PC-9 (cell line): ENCODE measurements at regions not wholly inside any gene's neighbourhood (a gene's known extent, or its start where the extent isn't known, plus 50 kb on each side); places are given as distances from the start of the nearest gene placed in this dataset.

Source experiments
- BruUV-seq: library from RNA; stranded (reverse); fragments of 400-500 nt; replicated peaks from 2 replicates; lab custom pipeline; 2021; lab: Mats Ljungman, UMichigan
- CTCF ChIA-PET: fragments of 300-600 bp; sonication (Branson Sonifier 250); formaldehyde crosslinking; loops from one replicate; lab custom pipeline; 2022; ENCODE audit warnings: antibody characterized with exemption; lab: Charles Lee
- POLR2A ChIA-PET: fragments of 300-600 bp; sonication (Branson Sonifier 250); formaldehyde crosslinking; loops from one replicate; lab custom pipeline; 2022; ENCODE audit warnings: antibody characterized with exemption; ENCODE audit not compliant: unreplicated experiment; lab: Charles Lee
- DNase-seq, 2 experiments: peaks; one replicate each; pipeline versions ENCODE4 v3.0.0 to v3.0.0-alpha.2; 2015 to 2022; ENCODE audit warnings: mixed read lengths in 1 of 2
- H2AFZ ChIP-seq: fragments of 200-600 bp; sonication (generic); 2 replicates; pipeline ENCODE4 v1.8.1; 2017; ENCODE audit warnings: antibody characterized with exemption
- H3F3A ChIP-seq: fragments of 200-600 bp; sonication (generic); 2 replicates; pipeline ENCODE4 v1.8.1; 2017; ENCODE audit warnings: antibody characterized with exemption, mild to moderate bottlenecking, low read depth; ENCODE audit not compliant: insufficient read depth
- H3K27ac ChIP-seq: fragments of 200-600 bp; sonication (generic); 2 replicates; pipeline ENCODE4 v1.6.1; 2016; ENCODE audit warnings: mixed run types
- H3K27me3 ChIP-seq: fragments of 200-600 bp; sonication (generic); 2 replicates; pipeline ENCODE4 v1.6.1; 2016; ENCODE audit warnings: low read depth, mixed run types; ENCODE audit not compliant: insufficient read depth
- H3K36me3 ChIP-seq: fragments of 200-600 bp; sonication (generic); 2 replicates; pipeline ENCODE4 v1.6.1; 2016; ENCODE audit warnings: low read depth, mixed run types
- H3K4me1 ChIP-seq: fragments of 200-600 bp; sonication (generic); replicated peaks from 2 replicates; pipeline ENCODE4 v1.6.1; 2016; ENCODE audit warnings: mixed run types; ENCODE audit not compliant: insufficient read depth
- H3K4me2 ChIP-seq: fragments of 200-600 bp; sonication (generic); 2 replicates; pipeline ENCODE4 v1.6.1; 2017; ENCODE audit warnings: mixed run types
- H3K4me3 ChIP-seq: fragments of 200-600 bp; sonication (generic); 2 replicates; pipeline ENCODE4 v1.6.1; 2016; ENCODE audit warnings: mixed run types
- H3K79me2 ChIP-seq: fragments of 200-600 bp; sonication (generic); 2 replicates; pipeline ENCODE4 v1.6.1; 2017; ENCODE audit warnings: low read depth, mixed run types
- H3K9me2 ChIP-seq: fragments of 200-600 bp; sonication (generic); 2 replicates; pipeline ENCODE4 v1.8.1; 2017; ENCODE audit warnings: mild to moderate bottlenecking; ENCODE audit not compliant: insufficient read depth
- H3K9me3 ChIP-seq: fragments of 200-600 bp; sonication (generic); 2 replicates; pipeline ENCODE4 v1.8.1; 2016; ENCODE audit warnings: low read depth; ENCODE audit not compliant: insufficient read depth
- H4K20me1 ChIP-seq: fragments of 200-600 bp; sonication (generic); 2 replicates; pipeline ENCODE4 v1.8.1; 2017; ENCODE audit not compliant: insufficient read depth
- CTCF ChIP-seq: fragments of 200-600 bp; sonication (generic); conservative IDR thresholded peaks from 2 replicates; pipeline ENCODE4 v1.6.1; 2017; ENCODE audit warnings: mixed run types, antibody characterized with exemption, mild to moderate bottlenecking, moderate library complexity
- EZH2 ChIP-seq: fragments of 200-600 bp; sonication (generic); IDR thresholded peaks from 2 replicates; pipeline ENCODE4 v1.8.0; 2017; ENCODE audit warnings: antibody characterized with exemption, low read depth
- intact Hi-C: fragments of 100-400 bp; cut with micrococcal nuclease; formaldehyde crosslinking; loops from one replicate; pipeline ENCODE4 v1.10.0; 2022; ENCODE audit not compliant: unreplicated experiment

- peak in 1 of 2 experiments; percentile 55 for DNase-seq
- Histone ChIP-seq H3K27ac (no peak overlapping the region), H2AFZ (no peak overlapping the region), H3K4me3 (no peak overlapping the region), H3K27me3 (no peaks in the 10 kb centered on the region), H4K20me1 (no peaks in the 10 kb centered on the region), H3K9me2 (no peaks in the 10 kb centered on the region), H3K4me2 (no peak overlapping the region), H3K36me3 (no peaks in the 10 kb centered on the region), H3K4me1 (peaks cover 4% of the 10 kb centered on the region), H3K9me3 (no peaks in the 10 kb centered on the region), H3F3A (peaks cover 3% of the 10 kb centered on the region; the same call in 1 of the 2 replicates), H3K79me2 (no peaks in the 10 kb centered on the region)
- no TSS peak for BruUV-seq
- CTCF ChIA-PET, result no interaction called here
- intact Hi-C loops, result no loop called here
- no peak for TF ChIP-seq CTCF
- TF ChIP-seq EZH2, result no peak
- POLR2A ChIA-PET, result interaction anchor here (0.6 kb wide), 1 partner anchor 411 kb away, joined by 4 read pairs; no protein-coding TSS in a partner anchor
These were observed 436.6 kb downstream of the IRS1 start for GRCh38 chr2:226362980-226363379.

GRCh38 chr2:226360658-226361057 lies 439.0 kb downstream of the IRS1 start:
- Histone ChIP-seq H3K36me3 (no peaks in the 10 kb centered on the region), H3K9me3 (no peaks in the 10 kb centered on the region), H3K79me2 (no peaks in the 10 kb centered on the region), H3K4me3 (no peak overlapping the region), H3K4me1 (peaks cover 4% of the 10 kb centered on the region), H4K20me1 (no peaks in the 10 kb centered on the region), H3K4me2 (no peak overlapping the region), H3K27ac (no peak overlapping the region), H3F3A (peaks cover 3% of the 10 kb centered on the region; the same call in 1 of the 2 replicates), H3K9me2 (no peaks in the 10 kb centered on the region), H3K27me3 (no peaks in the 10 kb centered on the region), H2AFZ (no peak overlapping the region)
- TF ChIP-seq EZH2 (no peak), CTCF (no peak)
- ChIA-PET POLR2A (interaction anchor here (0.6 kb wide), 1 partner anchor 54 kb away, joined by 4 read pairs; no protein-coding TSS in a partner anchor), CTCF (interaction anchor here (0.6 kb wide), 1 partner anchor 442 kb away, joined by 6 read pairs; no protein-coding TSS in a partner anchor)
- intact Hi-C loops, result no loop called here
- BruUV-seq, result no TSS peak
- no peak for DNase-seq

GRCh38 chr2:226358688-226359087 lies 440.9 kb downstream of the IRS1 start:
- Histone ChIP-seq H3K27ac (no peak overlapping the region), H3K36me3 (no peaks in the 10 kb centered on the region), H4K20me1 (no peaks in the 10 kb centered on the region), H3K4me1 (peaks cover 4% of the 10 kb centered on the region), H3K9me3 (0 out of 2 replicates have a peak, but pooled peaks cover 2% of the 10 kb centered on the region), H2AFZ (no peak overlapping the region), H3K9me2 (no peaks in the 10 kb centered on the region), H3K4me2 (no peak overlapping the region), H3F3A (peaks cover 3% of the 10 kb centered on the region; the same call in 1 of the 2 replicates), H3K4me3 (no peak overlapping the region), H3K27me3 (no peaks in the 10 kb centered on the region), H3K79me2 (no peaks in the 10 kb centered on the region)
- TF ChIP-seq CTCF, result no peak
- TF ChIP-seq EZH2, result no peak
- ChIA-PET CTCF (no interaction called here), POLR2A (no interaction called here)
- DNase-seq, result no peak
- no TSS peak for BruUV-seq
- intact Hi-C loops, result no loop called here
